CD4-positive, CD25-positive, alpha-beta regulatory T cell (primary cell): ENCODE measurements at regions not wholly inside any gene's neighbourhood (a gene's known extent, or its start where the extent isn't known, plus 50 kb on each side); places are given as distances from the start of the nearest gene placed in this dataset.

Source experiments
- ATAC-seq, 2 donors: fragments of 150-1000 bp; cut with Tn5 transposase; one replicate each; pipeline ENCODE4 v1.10.0; 2021; ENCODE audit warnings: low read depth in 2 of 2, moderate number of reproducible peaks in 2 of 2, moderate library complexity in 1 of 2
- DNase-seq, 3 donors: peaks; one replicate each; pipeline versions ENCODE4 v3.0.0 to v3.0.0-alpha.2; 2012 to 2022; ENCODE audit warnings: mixed read lengths in 1 of 3
- H3K27ac ChIP-seq: one replicate; pipeline ENCODE4 v1.7.0; 2013; ENCODE audit warnings: mild to moderate bottlenecking, low read length; ENCODE audit not compliant: insufficient read depth, poor library complexity, severe bottlenecking
- H3K27me3 ChIP-seq: one replicate; pipeline ENCODE4 v1.7.0; 2013; ENCODE audit warnings: low read length; ENCODE audit not compliant: control insufficient read depth, insufficient read depth
- H3K36me3 ChIP-seq: one replicate; pipeline ENCODE4 v1.7.0; 2013; ENCODE audit warnings: mild to moderate bottlenecking, low read length, moderate library complexity; ENCODE audit not compliant: control insufficient read depth, insufficient read depth
- H3K4me1 ChIP-seq: 2 replicates; pipeline ENCODE4 v1.7.0; 2013; ENCODE audit warnings: mild to moderate bottlenecking, low read length; ENCODE audit not compliant: insufficient read depth, control insufficient read depth, poor library complexity, severe bottlenecking
- H3K4me3 ChIP-seq: one replicate; pipeline ENCODE4 v1.7.0; 2013; ENCODE audit warnings: low read depth, mild to moderate bottlenecking, low read length, moderate library complexity
- H3K9me3 ChIP-seq, 2 experiments: 1 replicate in 1 of 2; 2 replicates in 1 of 2; pipeline ENCODE4 v1.7.0; 2013; ENCODE audit warnings: low read length in 2 of 2, mild to moderate bottlenecking in 1 of 2, moderate library complexity in 1 of 2; ENCODE audit not compliant: control insufficient read depth in 2 of 2
- H3K27ac Mint-ChIP-seq, 3 donors: one replicate each; pipeline ENCODE4 v1.8.0; 2020 to 2022; ENCODE audit warnings: mild to moderate bottlenecking in 3 of 3, mixed read lengths in 3 of 3, moderate library complexity in 2 of 3
- H3K27me3 Mint-ChIP-seq: one replicate; pipeline ENCODE4 v1.8.0; 2022; ENCODE audit warnings: mild to moderate bottlenecking, mixed read lengths
- H3K36me3 Mint-ChIP-seq: one replicate; pipeline ENCODE4 v1.8.0; 2020; ENCODE audit warnings: mixed read lengths
- H3K4me1 Mint-ChIP-seq, 4 donors: one replicate each; pipeline ENCODE4 v1.8.0; 2020 to 2022; ENCODE audit warnings: mixed read lengths in 4 of 4, mild to moderate bottlenecking in 1 of 4
- H3K4me3 Mint-ChIP-seq, 4 donors: one replicate each; pipeline ENCODE4 v1.8.0; 2020 to 2022; ENCODE audit warnings: mild to moderate bottlenecking in 4 of 4, mixed read lengths in 4 of 4, moderate library complexity in 3 of 4
- H3K9me3 Mint-ChIP-seq, 7 donors: one replicate each; pipeline ENCODE4 v1.8.0; 2020 to 2022; ENCODE audit warnings: mixed read lengths in 7 of 7, mild to moderate bottlenecking in 3 of 7, moderate library complexity in 2 of 7

DNA sequence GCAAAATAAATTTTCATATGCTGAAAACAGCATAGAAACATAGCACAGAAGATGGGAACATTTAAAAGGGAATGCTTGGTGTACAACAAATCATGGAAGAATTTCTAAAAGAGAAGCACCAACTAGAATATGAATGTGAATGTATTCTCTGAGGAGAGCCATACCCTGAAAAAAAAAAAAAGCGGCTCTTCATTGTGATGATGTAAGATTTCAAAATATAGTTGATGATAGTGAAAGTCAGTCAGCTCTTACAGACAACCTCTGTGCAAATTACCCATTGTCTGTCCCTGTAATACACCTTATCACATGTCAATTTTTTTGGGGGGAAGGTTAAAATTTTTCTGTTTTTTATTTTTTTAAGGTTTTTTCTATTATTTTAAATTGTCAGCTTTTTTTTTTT lies 58.6 kb upstream of the PTCHD4 start:
- no peaks in the 10 kb centered on the region for H3K36me3 Mint-ChIP-seq
- no peak overlapping the region for H3K4me3 Mint-ChIP-seq
- H3K9me3 Mint-ChIP-seq, result peaks cover 0 to 5% (median 0%) of the 10 kb centered on the region in 7 donors
- no peak overlapping the region for H3K27ac ChIP-seq
- H3K27ac Mint-ChIP-seq, result no peak overlapping the region
- H3K27me3 Mint-ChIP-seq, result no peaks in the 10 kb centered on the region
- H3K9me3 ChIP-seq, result no peaks in the 10 kb centered on the region
- no peaks in the 10 kb centered on the region for H3K4me1 ChIP-seq
- no peaks in the 10 kb centered on the region for H3K36me3 ChIP-seq
- DNase-seq (no peak), ATAC-seq (no peak)
- no peaks in the 10 kb centered on the region for H3K4me1 Mint-ChIP-seq
- no peaks in the 10 kb centered on the region for H3K27me3 ChIP-seq
- H3K4me3 ChIP-seq, result no peak overlapping the region
